ENCODE measurements at regions not wholly inside any gene's neighbourhood (a gene's known extent, or its start where the extent isn't known, plus 50 kb on each side); places are given as distances from the start of the nearest gene placed in this dataset.
"Not testable (repeated sequence)": the region's sequence is repeated elsewhere in the genome, so short reads cannot be mapped to it uniquely, and the experiment has no call there.

- not testable (repeated sequence) for H2AFZ ChIP-seq (ENCODE audit: low read length); H3K36me3 ChIP-seq (replicated peaks in 1 of 2; ENCODE audit: control insufficient read depth in 2 of 2, insufficient read depth in 2 of 2, low read length in 2 of 2); H3K23ac ChIP-seq (ENCODE audit: low read depth, low read length, poor library complexity); DNase-seq (ENCODE audit: low spot score); H3K4me3 ChIP-seq (ENCODE audit: low read length in 2 of 2); H3K9ac ChIP-seq (ENCODE audit: low read depth, low read length, poor library complexity); H3K27ac ChIP-seq (replicated peaks; ENCODE audit: low read length); H4K91ac ChIP-seq (ENCODE audit: low read depth, low read length, poor library complexity); H2BK120ac ChIP-seq (ENCODE audit: low read depth, low read length); H3K4ac ChIP-seq (ENCODE audit: low read length); H2AK5ac ChIP-seq (ENCODE audit: low read depth, low read length); H3K18ac ChIP-seq (ENCODE audit: low read length); H3K4me2 ChIP-seq (ENCODE audit: insufficient read depth, low read length, poor library complexity, severe bottlenecking); H3K9me3 ChIP-seq (replicated peaks in 1 of 2; ENCODE audit: control insufficient read depth in 2 of 2, insufficient read depth in 1 of 2, low read depth in 1 of 2, low read length in 2 of 2); H2BK12ac ChIP-seq (ENCODE audit: low read length); H2BK5ac ChIP-seq (ENCODE audit: low read length); H3K4me1 ChIP-seq (ENCODE audit: control insufficient read depth in 2 of 2, insufficient read depth in 1 of 2, low read depth in 1 of 2, low read length in 2 of 2); H3K27me3 ChIP-seq (ENCODE audit: control insufficient read depth in 3 of 3, insufficient read depth in 3 of 3, low read depth in 1 of 3, low read length in 3 of 3); H3K79me1 ChIP-seq (ENCODE audit: low read depth, low read length); H2BK15ac ChIP-seq (ENCODE audit: low read length); H3K14ac ChIP-seq (ENCODE audit: low read length); H4K8ac ChIP-seq (ENCODE audit: low read depth, low read length)
- WGBS, 2 donors (ENCODE audit: extremely low coverage in 2 of 2, insufficient read length in 2 of 2, insufficient replicate concordance in 1 of 2) = no CpG with 5 or more reads among the region's 4 CpGs
Measured at GRCh38 chr18:1785980-1786379, 785.3 kb downstream of the METTL4 start.

- no peak overlapping the region for H3K4me3 ChIP-seq (ENCODE audit: low read length in 2 of 2)
- H3K4me1 ChIP-seq (ENCODE audit: control insufficient read depth in 2 of 2, insufficient read depth in 1 of 2, low read depth in 1 of 2, low read length in 2 of 2) = no peaks in the 10 kb centered on the region
- no peaks in the 10 kb centered on the region for H3K79me1 ChIP-seq (ENCODE audit: low read depth, low read length)
- H3K27ac ChIP-seq (replicated peaks; ENCODE audit: low read length) = no peak overlapping the region
- H3K4ac ChIP-seq (ENCODE audit: low read length) = no peak overlapping the region
- H3K9ac ChIP-seq (ENCODE audit: low read depth, low read length, poor library complexity) = no peak overlapping the region
- no peak overlapping the region for H2AK5ac ChIP-seq (ENCODE audit: low read depth, low read length)
- no peaks in the 10 kb centered on the region for H3K36me3 ChIP-seq (replicated peaks in 1 of 2; ENCODE audit: control insufficient read depth in 2 of 2, insufficient read depth in 2 of 2, low read length in 2 of 2)
- H3K18ac ChIP-seq (ENCODE audit: low read length) = no peak overlapping the region
- WGBS, 2 donors (ENCODE audit: extremely low coverage in 2 of 2, insufficient read length in 2 of 2, insufficient replicate concordance in 1 of 2) = no CpG with 5 or more reads among the region's 3 CpGs
- DNase-seq (ENCODE audit: low spot score) = no peak
- no peak overlapping the region for H2BK15ac ChIP-seq (ENCODE audit: low read length)
- H3K9me3 ChIP-seq (replicated peaks in 1 of 2; ENCODE audit: control insufficient read depth in 2 of 2, insufficient read depth in 1 of 2, low read depth in 1 of 2, low read length in 2 of 2) = no peaks in the 10 kb centered on the region
- no peak overlapping the region for H3K4me2 ChIP-seq (ENCODE audit: insufficient read depth, low read length, poor library complexity, severe bottlenecking)
- no peaks in the 10 kb centered on the region for H3K27me3 ChIP-seq (ENCODE audit: control insufficient read depth in 3 of 3, insufficient read depth in 3 of 3, low read depth in 1 of 3, low read length in 3 of 3)
- H2BK12ac ChIP-seq (ENCODE audit: low read length) = no peak overlapping the region
- no peak overlapping the region for H2BK5ac ChIP-seq (ENCODE audit: low read length)
- no peak overlapping the region for H3K14ac ChIP-seq (ENCODE audit: low read length)
- no peak overlapping the region for H4K91ac ChIP-seq (ENCODE audit: low read depth, low read length, poor library complexity)
- H4K8ac ChIP-seq (ENCODE audit: low read depth, low read length) = no peak overlapping the region
- no peak overlapping the region for H2BK120ac ChIP-seq (ENCODE audit: low read depth, low read length)
- H2AFZ ChIP-seq (ENCODE audit: low read length) = no peak overlapping the region
- H3K23ac ChIP-seq (ENCODE audit: low read depth, low read length, poor library complexity) = no peak overlapping the region
Measured at GRCh38 chr18:1796636-1797035, 774.7 kb downstream of the METTL4 start.

GRCh38 chr18:1797235-1797634 lies 774.1 kb downstream of the METTL4 start:
- Histone ChIP-seq H4K91ac (ENCODE audit: low read depth, low read length, poor library complexity) (no peak overlapping the region), H3K14ac (ENCODE audit: low read length) (no peak overlapping the region), H3K4me3 (ENCODE audit: low read length in 2 of 2) (no peak overlapping the region)

GRCh38 chr18:1805521-1805920 lies 765.8 kb downstream of the METTL4 start:
- no peaks in the 10 kb centered on the region for H3K79me1 ChIP-seq (ENCODE audit: low read depth, low read length)
- no peak overlapping the region for H3K18ac ChIP-seq (ENCODE audit: low read length)
- no peak overlapping the region for H2AK5ac ChIP-seq (ENCODE audit: low read depth, low read length)
- H3K4me1 ChIP-seq (ENCODE audit: control insufficient read depth in 2 of 2, insufficient read depth in 1 of 2, low read depth in 1 of 2, low read length in 2 of 2) = no peaks in the 10 kb centered on the region
- no peak overlapping the region for H3K4me3 ChIP-seq (ENCODE audit: low read length in 2 of 2)
- H3K9ac ChIP-seq (ENCODE audit: low read depth, low read length, poor library complexity) = no peak overlapping the region
- no peak overlapping the region for H2BK120ac ChIP-seq (ENCODE audit: low read depth, low read length)
- no peak overlapping the region for H2AFZ ChIP-seq (ENCODE audit: low read length)
- H3K9me3 ChIP-seq (replicated peaks in 1 of 2; ENCODE audit: control insufficient read depth in 2 of 2, insufficient read depth in 1 of 2, low read depth in 1 of 2, low read length in 2 of 2) = no peaks in the 10 kb centered on the region
- H3K4me2 ChIP-seq (ENCODE audit: insufficient read depth, low read length, poor library complexity, severe bottlenecking) = no peak overlapping the region
- no peaks in the 10 kb centered on the region for H3K27me3 ChIP-seq (ENCODE audit: control insufficient read depth in 3 of 3, insufficient read depth in 3 of 3, low read depth in 1 of 3, low read length in 3 of 3)
- H2BK15ac ChIP-seq (ENCODE audit: low read length) = no peak overlapping the region
- no peak overlapping the region for H4K91ac ChIP-seq (ENCODE audit: low read depth, low read length, poor library complexity)
- no peaks in the 10 kb centered on the region for H3K36me3 ChIP-seq (replicated peaks in 1 of 2; ENCODE audit: control insufficient read depth in 2 of 2, insufficient read depth in 2 of 2, low read length in 2 of 2)
- no peak overlapping the region for H3K4ac ChIP-seq (ENCODE audit: low read length)
- H3K14ac ChIP-seq (ENCODE audit: low read length) = no peak overlapping the region
- no peak for DNase-seq (ENCODE audit: low spot score)
- no peak overlapping the region for H4K8ac ChIP-seq (ENCODE audit: low read depth, low read length)
- no peak overlapping the region for H2BK12ac ChIP-seq (ENCODE audit: low read length)
- no peak overlapping the region for H3K23ac ChIP-seq (ENCODE audit: low read depth, low read length, poor library complexity)
- no CpG with 5 or more reads among the region's 4 CpGs for WGBS, 2 donors (ENCODE audit: extremely low coverage in 2 of 2, insufficient read length in 2 of 2, insufficient replicate concordance in 1 of 2)
- H2BK5ac ChIP-seq (ENCODE audit: low read length) = no peak overlapping the region
- no peak overlapping the region for H3K27ac ChIP-seq (replicated peaks; ENCODE audit: low read length)

More at GRCh38 chr18:1797235-1797634, 774.1 kb downstream of the METTL4 start:
- no peak overlapping the region for H3K4me2 ChIP-seq (ENCODE audit: insufficient read depth, low read length, poor library complexity, severe bottlenecking)
- no peaks in the 10 kb centered on the region for H3K9me3 ChIP-seq (replicated peaks in 1 of 2; ENCODE audit: control insufficient read depth in 2 of 2, insufficient read depth in 1 of 2, low read depth in 1 of 2, low read length in 2 of 2)
- no peaks in the 10 kb centered on the region for H3K27me3 ChIP-seq (ENCODE audit: control insufficient read depth in 3 of 3, insufficient read depth in 3 of 3, low read depth in 1 of 3, low read length in 3 of 3)
- H2BK12ac ChIP-seq (ENCODE audit: low read length) = no peak overlapping the region
- no peaks in the 10 kb centered on the region for H3K36me3 ChIP-seq (replicated peaks in 1 of 2; ENCODE audit: control insufficient read depth in 2 of 2, insufficient read depth in 2 of 2, low read length in 2 of 2)
- H3K79me1 ChIP-seq (ENCODE audit: low read depth, low read length) = no peaks in the 10 kb centered on the region
- no peak overlapping the region for H2AK5ac ChIP-seq (ENCODE audit: low read depth, low read length)
- H4K8ac ChIP-seq (ENCODE audit: low read depth, low read length) = no peak overlapping the region
- no peak overlapping the region for H3K9ac ChIP-seq (ENCODE audit: low read depth, low read length, poor library complexity)
- H2BK15ac ChIP-seq (ENCODE audit: low read length) = no peak overlapping the region
- H3K18ac ChIP-seq (ENCODE audit: low read length) = no peak overlapping the region
- no peak overlapping the region for H2BK120ac ChIP-seq (ENCODE audit: low read depth, low read length)
- H2BK5ac ChIP-seq (ENCODE audit: low read length) = no peak overlapping the region
- H3K23ac ChIP-seq (ENCODE audit: low read depth, low read length, poor library complexity) = no peak overlapping the region
- DNase-seq (ENCODE audit: low spot score) = no peak
- H3K4me1 ChIP-seq (ENCODE audit: control insufficient read depth in 2 of 2, insufficient read depth in 1 of 2, low read depth in 1 of 2, low read length in 2 of 2) = no peaks in the 10 kb centered on the region
- no peak overlapping the region for H3K27ac ChIP-seq (replicated peaks; ENCODE audit: low read length)
- no peak overlapping the region for H2AFZ ChIP-seq (ENCODE audit: low read length)
- no peak overlapping the region for H3K4ac ChIP-seq (ENCODE audit: low read length)
- no CpG with 5 or more reads among the region's 2 CpGs for WGBS, 2 donors (ENCODE audit: extremely low coverage in 2 of 2, insufficient read length in 2 of 2, insufficient replicate concordance in 1 of 2)
